Glutamatergic neuron (in vitro differentiated cells): ENCODE measurements at regions not wholly inside any gene's neighbourhood (a gene's known extent, or its start where the extent isn't known, plus 50 kb on each side); places are given as distances from the start of the nearest gene placed in this dataset.

Source experiments
- DNase-seq: peaks from one replicate; pipeline ENCODE4 v3.0.0; 2022
- H3K27ac Mint-ChIP-seq: one replicate; pipeline ENCODE4 v1.8.0; 2020; ENCODE audit warnings: mild to moderate bottlenecking, mixed read lengths, inconsistent platforms; ENCODE audit not compliant: unreplicated experiment
- H3K27me3 Mint-ChIP-seq: one replicate; pipeline ENCODE4 v1.8.0; 2020; ENCODE audit warnings: mild to moderate bottlenecking, moderate library complexity, mixed read lengths, inconsistent platforms; ENCODE audit not compliant: unreplicated experiment
- H3K36me3 Mint-ChIP-seq: one replicate; pipeline ENCODE4 v1.8.0; 2020; ENCODE audit warnings: mild to moderate bottlenecking, mixed read lengths, inconsistent platforms; ENCODE audit not compliant: unreplicated experiment
- H3K4me1 Mint-ChIP-seq: one replicate; pipeline ENCODE4 v1.8.0; 2020; ENCODE audit warnings: mild to moderate bottlenecking, low read depth, mixed read lengths, inconsistent platforms; ENCODE audit not compliant: unreplicated experiment
- H3K4me3 Mint-ChIP-seq: one replicate; pipeline ENCODE4 v1.8.0; 2020; ENCODE audit warnings: mild to moderate bottlenecking, mixed read lengths, inconsistent platforms; ENCODE audit not compliant: unreplicated experiment
- H3K9me3 Mint-ChIP-seq: one replicate; pipeline ENCODE4 v1.8.0; 2020; ENCODE audit warnings: mild to moderate bottlenecking, moderate library complexity, mixed read lengths, inconsistent platforms; ENCODE audit not compliant: unreplicated experiment
- CTCF ChIP-seq: fragments of 200-600 bp; sonication (generic); IDR thresholded peaks from one replicate; pipeline ENCODE4 v1.5.0; 2021; ENCODE audit not compliant: partially characterized antibody, unreplicated experiment

DNA sequence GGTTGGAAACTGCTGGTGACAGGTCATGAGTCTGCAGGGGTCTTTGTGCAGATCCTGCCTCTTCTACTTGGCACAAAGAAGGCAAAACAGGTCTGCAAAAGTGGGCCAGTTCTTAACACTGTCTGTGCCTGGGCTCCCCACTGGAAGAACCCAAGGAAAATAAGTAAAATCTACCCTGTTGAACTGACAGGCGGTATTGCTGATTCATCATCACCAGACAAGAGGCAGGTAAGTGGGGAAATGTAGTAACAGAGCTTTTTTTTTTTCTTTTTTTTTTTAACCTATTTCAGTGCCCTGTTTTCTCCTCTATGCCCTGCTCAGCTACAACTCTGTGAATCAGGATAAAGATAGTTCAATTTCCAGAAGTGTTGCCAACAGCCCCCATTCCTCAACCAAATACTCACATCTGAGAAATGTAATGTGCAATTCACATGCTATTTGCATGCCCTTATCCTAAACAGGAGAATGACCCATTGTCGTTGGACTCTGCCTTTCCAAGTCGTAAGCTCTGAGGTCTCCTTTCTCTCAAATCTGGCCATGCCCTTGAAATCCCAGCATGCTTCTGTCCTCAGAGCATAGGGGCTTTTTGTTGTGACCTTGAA lies 237.0 kb downstream of the SOX9 start:
- peaks cover 6% of the 10 kb centered on the region for H3K27me3 Mint-ChIP-seq

GRCh38 chr17:72358465-72358864 lies 237.6 kb downstream of the SOX9 start:
- Mint-ChIP-seq H3K36me3 (peaks cover 9% of the 10 kb centered on the region), H3K27me3 (peaks cover 4% of the 10 kb centered on the region), H3K27ac (no peak overlapping the region), H3K4me3 (no peak overlapping the region), H3K4me1 (no peaks in the 10 kb centered on the region), H3K9me3 (peaks cover 6% of the 10 kb centered on the region)
- DNase-seq, result no peak
- no peak for TF ChIP-seq CTCF

More for the DNA sequence above, 237.0 kb downstream of the SOX9 start:
- H3K4me1 Mint-ChIP-seq, result no peaks in the 10 kb centered on the region
- TF ChIP-seq CTCF, result no peak
- H3K4me3 Mint-ChIP-seq, result no peak overlapping the region
- no peak for DNase-seq
- peaks cover 6% of the 10 kb centered on the region for H3K9me3 Mint-ChIP-seq
- no peak overlapping the region for H3K27ac Mint-ChIP-seq
- H3K36me3 Mint-ChIP-seq, result peaks cover 12% of the 10 kb centered on the region

DNA sequence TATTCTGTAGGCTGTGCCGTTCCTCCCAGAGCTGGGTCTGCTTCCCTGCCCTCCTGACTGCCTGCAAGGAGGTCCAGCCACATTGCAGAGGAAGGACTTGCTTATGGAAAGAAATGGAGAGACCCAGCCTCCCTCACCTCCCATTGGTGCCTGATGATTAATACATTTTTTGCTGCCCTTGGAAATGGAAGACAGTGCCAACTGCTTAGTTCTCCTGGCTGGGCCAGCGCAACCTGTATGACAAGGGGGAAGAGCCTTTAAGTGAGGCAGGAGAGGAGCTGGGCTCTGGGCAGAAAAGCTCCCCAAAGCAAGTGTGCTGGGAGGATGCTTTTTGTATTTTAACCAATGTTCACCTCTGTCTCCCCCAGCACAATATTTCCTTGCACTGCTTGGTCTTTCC lies 238.5 kb downstream of the SOX9 start:
- H3K36me3 Mint-ChIP-seq, result peaks cover 3% of the 10 kb centered on the region
- no peaks in the 10 kb centered on the region for H3K4me1 Mint-ChIP-seq
- peaks cover 4% of the 10 kb centered on the region for H3K27me3 Mint-ChIP-seq
- H3K9me3 Mint-ChIP-seq, result peaks cover 2% of the 10 kb centered on the region
- no peak for TF ChIP-seq CTCF
- H3K4me3 Mint-ChIP-seq, result no peak overlapping the region
- DNase-seq, result no peak
- H3K27ac Mint-ChIP-seq, result no peak overlapping the region

DNA sequence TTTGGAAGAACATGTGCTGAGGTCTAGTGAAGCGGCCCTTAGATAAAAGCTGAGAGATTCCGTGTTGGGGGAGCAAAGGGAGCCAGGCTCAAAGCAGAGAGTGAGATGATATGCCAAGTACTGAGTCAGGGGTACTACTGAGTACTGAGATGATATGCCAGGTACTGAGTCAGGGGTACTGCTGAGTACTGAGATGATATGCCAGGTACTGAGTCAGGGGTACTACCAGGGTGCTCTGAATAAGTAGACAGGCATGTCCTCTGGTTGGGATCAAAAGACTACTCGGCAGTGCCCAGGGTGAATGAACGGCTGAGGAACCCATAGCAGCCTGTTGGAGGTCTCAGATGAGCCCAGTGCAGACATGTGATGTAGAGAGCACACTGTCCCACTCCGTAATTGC lies 239.0 kb downstream of the SOX9 start:
- H3K36me3 Mint-ChIP-seq, result no peaks in the 10 kb centered on the region
- peaks cover 4% of the 10 kb centered on the region for H3K27me3 Mint-ChIP-seq
- no peak for TF ChIP-seq CTCF
- DNase-seq, result no peak
- no peaks in the 10 kb centered on the region for H3K4me1 Mint-ChIP-seq
- peaks cover 2% of the 10 kb centered on the region for H3K9me3 Mint-ChIP-seq
- H3K27ac Mint-ChIP-seq, result no peak overlapping the region
- H3K4me3 Mint-ChIP-seq, result no peak overlapping the region

DNA sequence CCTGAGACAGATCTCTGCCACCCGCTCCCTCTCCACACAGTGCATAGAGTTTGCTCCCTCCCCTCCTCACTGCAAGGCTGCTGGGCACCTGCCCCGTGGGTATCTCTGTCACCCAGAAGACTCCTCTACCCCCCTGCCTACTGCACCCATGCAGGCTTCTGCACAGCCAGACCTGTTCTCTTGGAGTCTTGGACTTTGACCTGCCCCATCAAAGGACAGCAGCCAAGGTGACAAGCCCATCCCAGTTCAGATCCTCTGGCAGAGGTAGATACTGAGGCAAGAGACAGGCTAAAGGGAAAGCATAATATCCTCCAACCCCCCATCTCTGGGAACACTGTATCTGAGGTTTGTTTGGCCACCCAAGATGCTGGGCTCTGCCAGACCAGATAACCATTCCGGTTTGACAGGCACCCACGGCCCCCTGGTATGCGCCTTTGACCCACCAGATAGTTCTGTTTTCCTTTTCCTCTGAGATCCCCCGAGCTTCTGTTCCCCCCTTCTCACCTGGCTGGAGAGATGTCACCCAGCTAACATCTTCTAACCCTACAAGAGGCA lies 239.6 kb downstream of the SOX9 start:
- no peak for DNase-seq
- Mint-ChIP-seq H3K4me1 (no peaks in the 10 kb centered on the region), H3K27me3 (peaks cover 4% of the 10 kb centered on the region), H3K9me3 (peaks cover 2% of the 10 kb centered on the region), H3K27ac (no peak overlapping the region), H3K4me3 (no peak overlapping the region), H3K36me3 (no peaks in the 10 kb centered on the region)
- TF ChIP-seq CTCF, result no peak
